ENCODE measurements at regions not wholly inside any gene's neighbourhood (a gene's known extent, or its start where the extent isn't known, plus 50 kb on each side); places are given as distances from the start of the nearest gene placed in this dataset.

DNA sequence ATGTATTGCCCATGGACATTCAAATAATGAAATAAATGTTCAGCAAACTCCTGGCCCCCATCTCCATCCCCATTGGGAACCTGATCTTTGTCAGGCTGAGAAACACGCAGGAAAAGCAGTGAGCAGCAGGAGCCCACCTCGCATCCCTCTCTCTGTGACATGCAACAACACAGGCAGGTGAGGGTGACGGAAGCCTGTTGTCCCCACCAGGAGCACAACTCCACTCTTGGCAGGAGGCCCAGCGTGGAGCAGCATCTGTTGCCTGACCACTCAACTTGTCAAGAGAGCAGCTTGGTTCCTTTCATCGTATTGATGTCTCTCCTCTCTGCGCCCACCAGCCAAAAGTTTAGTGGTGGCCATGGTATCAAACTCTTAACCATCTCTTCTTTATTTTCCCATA lies 586.9 kb upstream of the ARID1B start:
- in situ Hi-C loops (cut with HindIII; ENCODE audit: low pct_unique_long_range_greater_than_20kb, low sequenced_read_pairs), result no loop called here
- TF ChIP-seq JUND (IDR thresholded peaks at IDR 0.05; ENCODE audit: low read depth), result no peak
- no peak for DNase-seq (ENCODE audit: low read depth in 1 of 2, low spot score in 1 of 2)

DNA sequence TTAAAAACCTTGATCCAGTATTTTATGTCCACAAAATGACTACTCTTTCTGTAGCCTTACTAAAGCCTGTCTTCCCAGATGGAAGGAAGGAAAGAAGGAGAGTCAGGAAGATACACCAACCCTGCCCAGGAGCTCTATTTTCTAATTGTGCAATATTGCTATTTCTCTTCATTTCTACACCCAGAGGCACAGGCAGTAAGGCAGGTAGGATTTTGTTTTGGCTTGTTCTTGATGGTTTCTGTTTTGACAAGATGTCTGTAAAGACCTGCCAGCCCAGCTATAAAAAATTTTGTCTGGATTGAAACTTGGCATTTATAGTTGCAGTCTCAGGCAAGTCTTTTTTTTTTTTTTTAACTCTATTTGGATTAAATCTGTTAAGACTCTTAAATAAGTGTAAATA lies 587.5 kb upstream of the ARID1B start:
- TF ChIP-seq JUND (IDR thresholded peaks at IDR 0.05; ENCODE audit: low read depth), result no peak
- no peak for DNase-seq (ENCODE audit: low read depth in 1 of 2, low spot score in 1 of 2)
- in situ Hi-C loops (cut with HindIII; ENCODE audit: low pct_unique_long_range_greater_than_20kb, low sequenced_read_pairs), result no loop called here

DNA sequence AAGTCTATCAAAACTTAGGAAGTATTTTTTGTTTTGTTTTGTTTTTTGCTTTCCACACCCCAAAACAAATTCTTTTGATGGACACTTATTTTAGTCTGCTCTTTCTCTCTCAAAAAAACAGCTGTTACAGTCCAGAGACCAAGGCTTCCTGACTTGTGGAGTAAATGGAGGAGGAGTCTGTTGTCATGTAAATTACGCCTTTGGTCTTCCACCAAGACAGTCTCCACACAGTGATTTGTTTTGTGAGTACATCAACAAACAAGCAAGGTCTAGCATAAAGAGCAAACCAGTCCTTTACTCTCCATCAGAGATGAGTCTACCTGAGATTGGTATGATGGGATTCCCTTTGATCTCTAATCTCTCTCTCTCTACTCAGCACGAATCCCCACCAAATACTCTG lies 588.0 kb upstream of the ARID1B start:
- no peak for TF ChIP-seq JUND (IDR thresholded peaks at IDR 0.05; ENCODE audit: low read depth)
- no peak for DNase-seq (ENCODE audit: low read depth in 1 of 2, low spot score in 1 of 2)
- in situ Hi-C loops (cut with HindIII; ENCODE audit: low pct_unique_long_range_greater_than_20kb, low sequenced_read_pairs), result no loop called here

DNA sequence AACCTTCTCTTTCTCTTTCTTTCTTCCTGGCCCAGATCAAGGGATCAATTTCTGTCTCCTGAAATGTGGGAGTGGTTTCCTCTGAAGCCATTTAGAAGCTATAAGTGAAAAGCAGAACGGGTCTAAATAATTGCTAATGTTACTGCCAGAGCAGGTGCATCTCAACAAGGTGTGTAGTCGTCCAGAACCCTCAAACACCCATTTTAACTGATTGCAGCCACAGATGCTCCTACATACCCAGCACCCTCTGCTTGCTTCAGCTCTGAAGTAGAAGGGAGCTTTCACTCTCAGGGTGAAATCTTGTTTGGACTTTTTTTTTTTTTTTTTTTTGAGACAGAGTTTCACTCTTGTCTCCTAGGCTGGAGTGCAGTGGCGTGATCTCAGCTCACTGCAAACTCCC lies 592.1 kb upstream of the ARID1B start:
- in situ Hi-C loops (cut with HindIII; ENCODE audit: low pct_unique_long_range_greater_than_20kb, low sequenced_read_pairs), result no loop called here
- no peak for TF ChIP-seq JUND (IDR thresholded peaks at IDR 0.05; ENCODE audit: low read depth)
- DNase-seq (ENCODE audit: low read depth in 1 of 2, low spot score in 1 of 2), result no peak

DNA sequence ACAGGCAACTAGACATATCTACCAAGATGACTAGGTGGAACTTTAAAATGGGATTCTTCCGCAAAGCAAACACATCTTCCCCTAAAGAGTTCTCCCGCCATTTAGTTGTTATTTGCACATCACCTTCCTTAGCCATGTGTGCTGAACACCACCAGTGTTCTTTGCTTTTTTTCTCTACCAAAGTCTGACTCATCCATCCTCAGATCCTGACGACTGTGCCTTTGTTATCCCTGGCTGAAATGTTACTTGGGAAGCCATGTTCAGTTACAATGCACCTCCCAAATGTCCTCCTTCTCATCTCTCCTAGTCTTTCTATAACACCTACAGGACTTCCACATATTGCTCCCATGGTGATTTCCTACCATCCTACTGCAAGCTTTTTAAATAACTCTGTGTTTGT lies 593.5 kb upstream of the ARID1B start:
- in situ Hi-C loops (cut with HindIII; ENCODE audit: low pct_unique_long_range_greater_than_20kb, low sequenced_read_pairs), result no loop called here
- TF ChIP-seq JUND (IDR thresholded peaks at IDR 0.05; ENCODE audit: low read depth), result no peak
- no peak for DNase-seq (ENCODE audit: low read depth in 1 of 2, low spot score in 1 of 2)

DNA sequence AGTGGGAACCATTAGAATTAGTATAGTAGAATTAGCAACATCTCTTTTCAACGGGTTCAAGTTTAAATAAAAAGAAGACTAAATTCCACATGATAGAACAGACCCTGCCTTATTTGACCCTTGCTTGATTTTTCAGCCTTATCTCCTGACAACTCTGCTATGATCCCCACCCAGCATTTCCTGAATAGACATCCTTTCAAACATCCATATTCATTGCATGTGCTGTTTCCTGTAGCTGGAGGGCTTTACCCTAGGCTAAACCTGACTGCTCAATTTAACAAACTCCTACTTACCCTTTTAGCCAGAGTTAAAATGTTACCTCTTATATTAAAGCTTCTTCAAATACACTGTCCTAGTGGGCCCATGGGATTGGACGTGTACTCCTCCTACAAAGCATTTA lies 594.8 kb upstream of the ARID1B start:
- DNase-seq (ENCODE audit: low read depth in 1 of 2, low spot score in 1 of 2), result no peak

DNA sequence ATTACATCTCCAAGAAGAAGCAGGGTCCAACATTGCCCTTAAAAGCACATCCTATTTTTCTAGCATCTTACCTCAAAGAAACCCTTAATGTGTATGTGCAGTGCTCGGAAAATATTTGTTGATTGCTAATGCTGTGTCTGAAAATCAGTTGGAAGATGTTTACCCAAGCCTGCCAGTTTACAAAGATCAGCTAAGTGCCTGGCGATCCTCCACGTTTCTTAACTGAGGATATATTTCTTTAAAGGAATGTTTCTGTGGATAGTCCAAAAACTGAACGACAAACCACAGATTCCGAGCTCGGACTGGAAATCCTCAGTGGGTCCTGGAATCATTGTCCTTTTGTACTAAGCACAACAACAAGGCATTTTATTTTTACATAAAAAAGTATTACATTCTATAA lies 595.7 kb upstream of the ARID1B start:
- no peak for DNase-seq (ENCODE audit: low read depth in 1 of 2, low spot score in 1 of 2)
- in situ Hi-C loops (cut with HindIII; ENCODE audit: low pct_unique_long_range_greater_than_20kb, low sequenced_read_pairs), result no loop called here
- TF ChIP-seq JUND (IDR thresholded peaks at IDR 0.05; ENCODE audit: low read depth), result no peak

More for the DNA sequence above, 594.8 kb upstream of the ARID1B start:
- in situ Hi-C loops (cut with HindIII; ENCODE audit: low pct_unique_long_range_greater_than_20kb, low sequenced_read_pairs), result no loop called here
- TF ChIP-seq JUND (IDR thresholded peaks at IDR 0.05; ENCODE audit: low read depth), result no peak

DNA sequence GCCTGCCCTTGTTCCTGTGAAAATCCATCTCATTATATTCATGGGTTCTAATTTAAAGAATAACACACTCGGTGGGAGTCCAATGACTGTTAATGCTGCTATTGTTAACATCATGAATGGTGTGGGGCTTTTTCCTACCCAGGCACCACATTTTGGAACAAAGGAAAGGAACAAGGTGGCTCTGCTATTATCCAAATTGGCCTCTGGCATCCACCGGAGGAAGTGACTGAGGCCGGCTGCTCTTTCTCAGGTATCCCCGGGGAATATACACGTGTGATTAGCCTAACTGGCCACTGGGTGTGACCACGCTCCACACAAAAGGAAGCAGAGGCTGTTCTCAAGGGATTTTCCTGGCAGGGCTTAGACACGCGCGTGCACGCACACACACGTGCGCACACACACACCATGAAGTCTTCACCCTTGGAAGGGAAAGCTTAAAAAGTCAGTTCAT lies 601.2 kb upstream of the ARID1B start:
- in situ Hi-C loops (cut with HindIII; ENCODE audit: low pct_unique_long_range_greater_than_20kb, low sequenced_read_pairs), result no loop called here
- DNase-seq (ENCODE audit: low read depth in 1 of 2, low spot score in 1 of 2), result peak; percentile 5 to 57
- TF ChIP-seq JUND (IDR thresholded peaks at IDR 0.05; ENCODE audit: low read depth), result no peak

DNA sequence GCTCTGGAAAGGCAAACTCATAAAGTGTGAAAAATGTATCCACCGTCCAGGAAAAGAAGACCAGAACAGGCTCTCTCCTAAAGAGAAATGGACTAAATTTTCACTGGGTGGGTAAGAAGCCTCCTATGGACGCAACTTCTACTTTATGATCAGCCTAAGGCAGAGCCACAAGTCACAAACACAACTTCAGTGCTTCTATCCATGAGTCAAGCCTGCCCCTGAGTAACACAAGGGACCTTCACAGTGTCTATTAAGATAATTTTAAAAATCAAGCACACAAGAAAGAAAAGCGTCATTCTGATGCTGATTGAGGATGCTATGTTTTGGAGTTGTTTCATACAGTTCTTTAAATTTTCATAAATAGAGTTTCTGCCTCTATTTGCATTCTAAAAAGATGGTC lies 601.7 kb upstream of the ARID1B start:
- TF ChIP-seq JUND (IDR thresholded peaks at IDR 0.05; ENCODE audit: low read depth), result no peak
- DNase-seq (ENCODE audit: low read depth in 1 of 2, low spot score in 1 of 2), result no peak
- in situ Hi-C loops (cut with HindIII; ENCODE audit: low pct_unique_long_range_greater_than_20kb, low sequenced_read_pairs), result no loop called here

DNA sequence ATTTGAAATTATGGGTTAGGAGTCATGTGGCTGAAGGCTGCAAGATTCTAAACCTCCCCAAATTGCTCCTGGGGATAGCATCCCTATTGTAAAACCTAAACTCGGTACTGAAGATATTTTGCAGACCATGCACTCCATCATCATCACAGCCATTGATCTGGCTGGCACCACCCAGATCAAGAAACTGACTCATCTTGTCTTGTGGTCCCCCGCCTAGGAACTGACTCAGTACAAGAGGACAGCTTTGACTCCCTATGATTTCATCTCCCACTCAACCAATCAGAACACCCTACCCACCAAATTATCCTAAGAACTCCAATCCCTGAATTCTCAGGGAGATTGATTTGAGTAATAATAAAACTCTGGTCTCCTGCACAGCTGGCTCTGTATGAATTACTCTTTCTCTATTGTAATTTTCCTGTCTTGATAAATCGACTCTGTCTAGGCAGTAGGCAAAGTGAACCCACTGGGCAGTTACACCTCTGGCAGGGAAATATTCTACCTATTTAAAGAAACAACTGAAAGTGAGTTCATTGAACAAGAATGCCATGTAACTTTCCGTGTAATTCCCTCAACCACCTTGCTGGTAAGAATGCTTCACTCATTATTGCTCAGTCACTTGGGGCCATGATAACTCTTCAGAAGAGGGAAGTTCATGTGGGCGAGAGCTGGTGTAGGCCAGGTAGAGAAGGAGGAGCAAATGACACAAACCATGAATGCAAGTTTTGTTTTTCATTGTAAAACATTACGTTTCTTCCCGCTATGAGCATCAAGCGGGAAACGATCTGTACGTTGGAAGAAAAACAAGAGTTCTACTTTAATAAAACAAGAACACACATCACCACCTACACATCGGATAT lies 602.9 kb upstream of the ARID1B start:
- TF ChIP-seq JUND (IDR thresholded peaks at IDR 0.05; ENCODE audit: low read depth), result no peak
- no peak for DNase-seq (ENCODE audit: low read depth in 1 of 2, low spot score in 1 of 2)
- in situ Hi-C loops (cut with HindIII; ENCODE audit: low pct_unique_long_range_greater_than_20kb, low sequenced_read_pairs), result no loop called here

DNA sequence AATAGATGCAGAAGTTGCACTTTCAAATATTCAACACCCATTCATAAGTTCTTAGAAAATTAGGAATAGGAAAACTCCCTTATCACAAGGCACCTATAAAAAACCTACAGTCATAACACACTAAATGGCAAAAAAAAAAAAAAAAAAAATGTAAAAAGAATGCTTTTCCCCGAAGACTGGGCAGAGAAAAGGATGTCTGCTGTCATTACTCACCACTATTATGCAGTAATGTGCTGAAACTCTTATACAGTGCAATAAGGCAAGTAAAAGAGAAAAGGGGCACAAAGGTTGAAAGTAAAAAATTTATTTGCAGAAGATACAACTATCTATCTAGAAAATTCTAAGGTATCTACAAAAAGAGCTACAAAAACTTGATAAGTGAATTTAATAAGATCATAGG lies 607.8 kb upstream of the ARID1B start:
- TF ChIP-seq JUND (IDR thresholded peaks at IDR 0.05; ENCODE audit: low read depth), result no peak
- DNase-seq (ENCODE audit: low read depth in 1 of 2, low spot score in 1 of 2), result no peak
- in situ Hi-C loops (cut with HindIII; ENCODE audit: low pct_unique_long_range_greater_than_20kb, low sequenced_read_pairs), result no loop called here

DNA sequence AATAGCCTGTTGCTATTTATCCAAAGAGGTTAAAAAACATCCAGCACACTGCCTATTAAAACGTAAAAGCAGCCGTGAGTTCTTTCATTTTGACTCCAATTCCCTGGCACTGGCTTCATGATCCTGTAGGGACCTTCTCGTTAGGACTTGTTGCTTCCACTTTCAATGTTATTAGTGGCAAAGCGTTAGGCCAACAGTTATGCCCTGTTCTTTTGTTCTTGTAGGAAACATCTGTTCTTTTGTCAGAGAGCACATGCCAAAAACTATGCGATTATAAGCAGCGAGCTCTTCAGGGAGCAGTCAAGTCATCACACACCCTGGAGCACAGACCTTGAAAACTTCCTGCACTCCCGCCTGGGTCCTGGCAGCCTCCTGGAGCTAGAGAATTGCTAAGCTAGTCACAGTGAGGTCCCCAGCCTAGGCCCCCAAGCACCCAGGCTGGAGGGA lies 609.5 kb upstream of the ARID1B start:
- in situ Hi-C loops (cut with HindIII; ENCODE audit: low pct_unique_long_range_greater_than_20kb, low sequenced_read_pairs), result no loop called here
- no peak for DNase-seq (ENCODE audit: low read depth in 1 of 2, low spot score in 1 of 2)
- no peak for TF ChIP-seq JUND (IDR thresholded peaks at IDR 0.05; ENCODE audit: low read depth)

DNA sequence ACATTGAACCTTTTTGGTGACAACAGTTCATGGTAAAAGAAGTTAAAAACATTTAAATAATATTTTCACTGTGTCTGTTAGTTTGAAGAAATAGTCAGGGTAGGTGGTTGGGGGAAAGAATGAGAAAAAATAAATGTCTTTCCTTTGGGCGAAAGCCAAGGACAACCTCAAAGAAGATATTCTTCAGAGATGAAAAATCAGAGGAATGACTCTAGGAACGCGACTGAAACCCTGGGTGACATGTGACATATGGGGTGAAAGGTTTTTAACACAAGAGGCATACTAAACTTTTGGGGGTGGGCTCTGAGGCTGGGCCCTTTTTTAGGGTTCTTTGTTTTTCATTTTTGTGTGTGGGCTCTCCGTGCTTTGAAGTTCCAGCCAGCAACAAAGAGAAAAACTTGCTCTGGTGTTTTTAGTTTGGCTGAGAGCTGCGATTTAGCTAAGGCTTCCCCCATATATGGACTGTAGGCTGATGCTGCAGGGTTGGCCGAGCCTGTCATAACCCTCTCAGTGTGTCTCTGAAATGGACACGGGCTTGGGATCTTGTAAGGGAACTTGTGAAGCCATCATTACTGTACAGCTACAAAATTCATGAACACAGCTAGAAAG lies 610.1 kb upstream of the ARID1B start:
- in situ Hi-C loops (cut with HindIII; ENCODE audit: low pct_unique_long_range_greater_than_20kb, low sequenced_read_pairs), result no loop called here
- no peak for DNase-seq (ENCODE audit: low read depth in 1 of 2, low spot score in 1 of 2)
- no peak for TF ChIP-seq JUND (IDR thresholded peaks at IDR 0.05; ENCODE audit: low read depth)

Data from T47D (cell line).